K562 (cell line): ENCODE measurements at regions not wholly inside any gene's neighbourhood (a gene's known extent, or its start where the extent isn't known, plus 50 kb on each side); places are given as distances from the start of the nearest gene placed in this dataset.

ENCODE experiments used
- ATAC-seq: fragments of 200-7000 bp; cut with Tn5 transposase; 3 replicates; pipeline ENCODE4 v1.9.1; 2020; ENCODE audit warnings: moderate library complexity
- BruUV-seq: library from RNA; stranded (reverse); fragments of 400-500 nt; replicated peaks from 2 replicates; lab custom pipeline; 2021; lab: Mats Ljungman, UMichigan
- CTCF ChIA-PET: fragments of 300-600 bp; formaldehyde crosslinking; extraction: SDS; loops from one replicate; lab custom pipeline; 2021; ENCODE audit warnings: low intra/inter-chr PET ratio; lab: Yijun Ruan, JAX
- POLR2A ChIA-PET: fragments of 300-600, 350-650 bp; sonication (Branson Sonifier 250); formaldehyde crosslinking; extraction: SDS; loops from one replicate; lab custom pipeline; 2021; ENCODE audit warnings: antibody characterized with exemption, inconsistent platforms; lab: Yijun Ruan, JAX
- DNase-seq, 4 experiments: peaks; one replicate each; pipeline versions ENCODE4 v3.0.0 to v3.0.0-alpha.2; 2011 to 2018; ENCODE audit warnings: low spot score in 3 of 4, mixed read lengths in 3 of 4; ENCODE audit errors: extremely low read depth in 1 of 4
- FAIRE-seq: peaks from 2 replicates; lab custom pipeline; 2011; peaks lifted over from hg19 to GRCh38; lab: Jason Lieb, UNC
- H2AFZ ChIP-seq: 2 replicates; pipeline ENCODE4 v1.6.0; 2011; ENCODE audit warnings: low read depth, low read length, control low read depth, inconsistent platforms
- H3K27ac ChIP-seq: fragments of 200-600 bp; 3 replicates; pipeline ENCODE4 v1.8.0; 2011; ENCODE audit warnings: low read depth, mild to moderate bottlenecking, control low read depth, inconsistent platforms, low read length, moderate library complexity, mixed read lengths; ENCODE audit errors: extremely low read depth
- H3K27me3 ChIP-seq, 2 experiments: fragments of 300-600 bp in 1 of 2; 2 replicates in 1 of 2; 3 replicates in 1 of 2; pipeline versions ENCODE4 v1.6.0 to v1.8.0; 2011; ENCODE audit warnings: inconsistent platforms in 2 of 2, low read length in 2 of 2, mild to moderate bottlenecking in 1 of 2, mixed read lengths in 1 of 2, moderate library complexity in 1 of 2; ENCODE audit not compliant: control insufficient read depth in 2 of 2, insufficient read depth in 2 of 2
- H3K36me3 ChIP-seq: fragments of 300-600 bp; 3 replicates; pipeline ENCODE4 v1.8.0; 2011; ENCODE audit warnings: mild to moderate bottlenecking, low read length, inconsistent platforms; ENCODE audit not compliant: control insufficient read depth, insufficient read depth
- H3K4me1 ChIP-seq, 2 experiments: fragments of 200-600 bp in 1 of 2; replicated peaks in 1 of 2; 2 replicates in 1 of 2; 3 replicates in 1 of 2; pipeline versions ENCODE4 v1.5.1 to v1.8.0; 2011; ENCODE audit warnings: inconsistent platforms in 2 of 2, low read length in 2 of 2, mild to moderate bottlenecking in 1 of 2, mixed read lengths in 1 of 2, moderate library complexity in 1 of 2; ENCODE audit not compliant: control insufficient read depth in 2 of 2, insufficient read depth in 2 of 2
- H3K4me2 ChIP-seq: 2 replicates; pipeline ENCODE4 v1.6.1; 2011; ENCODE audit warnings: low read length, control low read depth, inconsistent platforms, mixed read lengths; ENCODE audit not compliant: insufficient read depth
- H3K4me3 ChIP-seq: fragments of 200-600 bp; sonication (generic), shearing (Covaris generic); 2 replicates; pipeline ENCODE4 v1.5.1; 2016; ENCODE audit warnings: control low read depth, inconsistent platforms
- H3K79me2 ChIP-seq: fragments of 200-600 bp; 3 replicates; pipeline ENCODE4 v1.8.0; 2011; ENCODE audit warnings: low read length, inconsistent platforms; ENCODE audit not compliant: control insufficient read depth, insufficient read depth
- H3K9ac ChIP-seq, 2 experiments: 2 replicates each; pipeline versions ENCODE4 v1.6.0 to v1.6.1; 2011; ENCODE audit warnings: low read depth in 2 of 2, low read length in 2 of 2, control low read depth in 1 of 2, inconsistent platforms in 1 of 2, mild to moderate bottlenecking in 1 of 2, mixed read lengths in 1 of 2; ENCODE audit not compliant: insufficient read depth in 1 of 2
- H3K9me1 ChIP-seq: one replicate; pipeline ENCODE4 v1.6.0; 2011; ENCODE audit warnings: inconsistent platforms, mild to moderate bottlenecking, low read length, moderate library complexity; ENCODE audit not compliant: control insufficient read depth, insufficient read depth
- H3K9me3 ChIP-seq: replicated peaks from 2 replicates; pipeline ENCODE4 v1.5.1; 2011; ENCODE audit warnings: low read depth, low read length, inconsistent platforms; ENCODE audit not compliant: control insufficient read depth, insufficient read depth
- H4K20me1 ChIP-seq: replicated peaks from 2 replicates; pipeline ENCODE4 v1.6.1; 2011; ENCODE audit warnings: low read length, inconsistent platforms, mixed read lengths; ENCODE audit not compliant: control insufficient read depth, insufficient read depth
- CBX2 ChIP-seq: fragments of 200-600 bp; sonication (generic); IDR thresholded peaks from one replicate; pipeline ENCODE4 v1.6.1; 2012; ENCODE audit warnings: mild to moderate bottlenecking, low read length, inconsistent platforms; ENCODE audit not compliant: insufficient read depth, poor library complexity, severe bottlenecking
- DPF2 ChIP-seq: fragments of 450-650 bp; IDR thresholded peaks from 2 replicates; pipeline ENCODE4 v1.6.1; 2016
- ESRRA ChIP-seq: fragments of 450-650 bp; IDR thresholded peaks from 2 replicates; pipeline ENCODE4 v1.6.1; 2014; ENCODE audit warnings: low read depth, mild to moderate bottlenecking, moderate library complexity, borderline replicate concordance
- FOXJ2 ChIP-seq: fragments of 200-800 bp; sonication (Bioruptor generic); IDR thresholded peaks from 2 replicates; pipeline ENCODE4 v1.6.1; 2016; ENCODE audit warnings: missing genetic modification characterization, missing compliant biosample characterization
- HCFC1 ChIP-seq: IDR thresholded peaks from 2 replicates; pipeline ENCODE4 v1.6.1; 2012; ENCODE audit warnings: low read depth, low read length, improper control_type of control experiment
- NBN ChIP-seq: fragments of 450-650 bp; IDR thresholded peaks from 2 replicates; pipeline ENCODE4 v1.6.1; 2016; ENCODE audit warnings: low read depth, mild to moderate bottlenecking
- NELFE ChIP-seq: IDR thresholded peaks from 2 replicates; pipeline ENCODE4 v1.6.1; 2011; ENCODE audit warnings: mild to moderate bottlenecking; ENCODE audit not compliant: insufficient read depth, insufficient read length
- RFX5 ChIP-seq: IDR thresholded peaks from 2 replicates; pipeline ENCODE4 v1.6.1; 2011; ENCODE audit warnings: low read depth, mild to moderate bottlenecking, improper control_type of control experiment, low read length
- SETDB1 ChIP-seq: IDR thresholded peaks from one replicate; pipeline ENCODE4 v1.6.1; 2012; ENCODE audit warnings: low read length, control low read depth, inconsistent platforms
- ZNF197 ChIP-seq: fragments of 200-800 bp; sonication (Bioruptor generic); IDR thresholded peaks from 2 replicates; pipeline ENCODE4 v1.6.1; 2016; ENCODE audit warnings: low read depth, missing genetic modification characterization, missing compliant biosample characterization
- WGBS: fragments of 100-300 bp; shearing (Covaris generic); methylation state at CpG from one replicate; pipeline ENCODE4 v1.1.6; 2016; ENCODE audit warnings: low coverage, mixed read lengths; ENCODE audit not compliant: insufficient coverage; ENCODE audit errors: missing lambda C conversion rate; 5-methylcytosine and 5-hydroxymethylcytosine counted together
- in situ Hi-C: fragments of 300-500 bp; cut with MboI; formaldehyde crosslinking; loops from 4 replicates; pipeline ENCODE4 v1.15.0; 2018; ENCODE audit warnings: inconsistent platforms, mixed read lengths
- intact Hi-C: fragments of 100-400 bp; cut with micrococcal nuclease; formaldehyde crosslinking; loops from 2 replicates; pipeline ENCODE4 v1.14.2; 2022
- TF ChIP-seq, protein P1 (sequence below): fragments of 250-450 bp; sonication (Bioruptor Pico); IDR thresholded peaks from 2 replicates; pipeline ENCODE4 v1.8.0; 2022; ENCODE audit warnings: inconsistent platforms

GRCh38 chr15:39208187-39208586 is 372.7 kb upstream of the THBS1 start:
- H3K27me3 ChIP-seq: no peaks in the 10 kb centered on the region
- intact Hi-C loops (no loop called here), in situ Hi-C loops (no loop called here)
- 0% methylated on average over 2 of the region's 2 CpGs for WGBS
- FAIRE-seq (no peak), ATAC-seq (no peak), DNase-seq (no peak)
- H3K79me2 ChIP-seq: no peaks in the 10 kb centered on the region
- no peaks in the 10 kb centered on the region for H3K36me3 ChIP-seq
- no peak overlapping the region for H2AFZ ChIP-seq
- H3K4me3 ChIP-seq: no peak overlapping the region
- ChIA-PET POLR2A (interaction anchor here (1.7 kb wide), 1 partner anchor 10 kb away, joined by 5 read pairs; no protein-coding TSS in a partner anchor), CTCF (no interaction called here)
- no TSS peak for BruUV-seq
- H3K27ac ChIP-seq: no peak overlapping the region
- H4K20me1 ChIP-seq: no peaks in the 10 kb centered on the region
- H3K9me3 ChIP-seq: no peaks in the 10 kb centered on the region
- H3K9ac ChIP-seq: no peak overlapping the region
- H3K9me1 ChIP-seq: no peaks in the 10 kb centered on the region
- peaks cover 0 to under 1% of the 10 kb centered on the region in 2 experiments; a peak in 1 of 5 replicates for H3K4me1 ChIP-seq
- no peak overlapping the region for H3K4me2 ChIP-seq
- no peak for TF ChIP-seq NBN
- TF ChIP-seq FOXJ2 (tag): no peak
- no peak for TF ChIP-seq ESRRA
- TF ChIP-seq HCFC1: no peak
- TF ChIP-seq, protein P1, sequence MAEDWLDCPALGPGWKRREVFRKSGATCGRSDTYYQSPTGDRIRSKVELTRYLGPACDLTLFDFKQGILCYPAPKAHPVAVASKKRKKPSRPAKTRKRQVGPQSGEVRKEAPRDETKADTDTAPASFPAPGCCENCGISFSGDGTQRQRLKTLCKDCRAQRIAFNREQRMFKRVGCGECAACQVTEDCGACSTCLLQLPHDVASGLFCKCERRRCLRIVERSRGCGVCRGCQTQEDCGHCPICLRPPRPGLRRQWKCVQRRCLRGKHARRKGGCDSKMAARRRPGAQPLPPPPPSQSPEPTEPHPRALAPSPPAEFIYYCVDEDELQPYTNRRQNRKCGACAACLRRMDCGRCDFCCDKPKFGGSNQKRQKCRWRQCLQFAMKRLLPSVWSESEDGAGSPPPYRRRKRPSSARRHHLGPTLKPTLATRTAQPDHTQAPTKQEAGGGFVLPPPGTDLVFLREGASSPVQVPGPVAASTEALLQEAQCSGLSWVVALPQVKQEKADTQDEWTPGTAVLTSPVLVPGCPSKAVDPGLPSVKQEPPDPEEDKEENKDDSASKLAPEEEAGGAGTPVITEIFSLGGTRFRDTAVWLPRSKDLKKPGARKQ: no peak
- TF ChIP-seq ZNF197: no peak
- TF ChIP-seq SETDB1: no peak
- no peak for TF ChIP-seq CBX2
- TF ChIP-seq NELFE: no peak
- no peak for TF ChIP-seq RFX5
- TF ChIP-seq DPF2: no peak
